H1 (cell line): ENCODE measurements at regions not wholly inside any gene's neighbourhood (a gene's known extent, or its start where the extent isn't known, plus 50 kb on each side); places are given as distances from the start of the nearest gene placed in this dataset.

Experiments used
- CTCF ChIA-PET: fragments of 300-600 bp; sonication (Branson Sonifier 250); formaldehyde crosslinking; loops from one replicate; lab custom pipeline; 2021; ENCODE audit not compliant: partially characterized antibody; lab: Charles Lee
- POLR2A ChIA-PET: fragments of 300-600 bp; sonication (Branson Sonifier 250); formaldehyde crosslinking; loops from one replicate; lab custom pipeline; 2021; ENCODE audit warnings: inconsistent platforms; ENCODE audit not compliant: partially characterized antibody; lab: Charles Lee
- DNase-seq, 2 experiments: peaks; one replicate each; pipeline versions ENCODE4 v3.0.0 to v3.0.0-alpha.2; 2010 to 2022; ENCODE audit warnings: low spot score in 2 of 2, low read depth in 1 of 2, mixed read lengths in 1 of 2
- FAIRE-seq: peaks from 2 replicates; lab custom pipeline; 2011; peaks lifted over from hg19 to GRCh38; lab: Jason Lieb, UNC
- H2AFZ ChIP-seq: 2 replicates; pipeline ENCODE4 v1.8.1; 2012; ENCODE audit warnings: low read length, inconsistent platforms
- H2AK5ac ChIP-seq: 2 replicates; pipeline ENCODE4 v1.6.1; 2013; ENCODE audit warnings: low read depth, low read length
- H2BK120ac ChIP-seq: replicated peaks from 2 replicates; pipeline ENCODE3; 2013; ENCODE audit warnings: low read depth, low read length, inconsistent platforms
- H2BK12ac ChIP-seq: 2 replicates; pipeline ENCODE4 v1.6.1; 2013; ENCODE audit warnings: low read depth, low read length
- H2BK15ac ChIP-seq: 2 replicates; pipeline ENCODE4 v1.6.1; 2013; ENCODE audit warnings: low read length
- H2BK20ac ChIP-seq: 2 replicates; pipeline ENCODE4 v1.6.1; 2013; ENCODE audit warnings: low read length
- H2BK5ac ChIP-seq: 2 replicates; pipeline ENCODE4 v1.6.1; 2013; ENCODE audit warnings: low read depth, low read length
- H3K14ac ChIP-seq: 2 replicates; pipeline ENCODE4 v1.6.1; 2013; ENCODE audit warnings: inconsistent platforms; ENCODE audit not compliant: insufficient read length
- H3K18ac ChIP-seq: 2 replicates; pipeline ENCODE4 v1.6.1; 2013; ENCODE audit warnings: low read length; ENCODE audit errors: extremely low read depth
- H3K23ac ChIP-seq: 2 replicates; pipeline ENCODE4 v1.6.1; 2013; ENCODE audit warnings: inconsistent platforms; ENCODE audit not compliant: insufficient read length
- H3K23me2 ChIP-seq: 2 replicates; pipeline ENCODE4 v1.6.1; 2013; ENCODE audit warnings: low read depth, low read length
- H3K27ac ChIP-seq: 2 replicates; pipeline ENCODE4 v1.6.1; 2011; ENCODE audit warnings: low read depth, low read length, inconsistent platforms
- H3K27me3 ChIP-seq, 4 experiments: replicated peaks in 1 of 4; 1 replicate in 1 of 4; 2 replicates in 3 of 4; pipeline versions ENCODE4 v1.6.1 to v1.8.1; 2011 to 2013; ENCODE audit warnings: low read length in 3 of 4, mild to moderate bottlenecking in 3 of 4, inconsistent platforms in 2 of 4, mixed read lengths in 2 of 4, moderate library complexity in 1 of 4; ENCODE audit not compliant: control insufficient read depth in 3 of 4, insufficient read depth in 3 of 4; ENCODE audit errors: extremely low read depth in 1 of 4
- H3K36me3 ChIP-seq, 4 experiments: 2 replicates each; pipeline versions ENCODE4 v1.6.1 to v1.8.1; 2011 to 2013; ENCODE audit warnings: mild to moderate bottlenecking in 4 of 4, low read length in 3 of 4, moderate library complexity in 2 of 4, control low read depth in 1 of 4, inconsistent platforms in 1 of 4; ENCODE audit not compliant: insufficient read depth in 4 of 4, control insufficient read depth in 2 of 4
- H3K4ac ChIP-seq: replicated peaks from 2 replicates; pipeline ENCODE3; 2013; ENCODE audit warnings: low read length, low read depth, mixed read lengths, inconsistent platforms; ENCODE audit not compliant: insufficient read length
- H3K4me1 ChIP-seq, 4 experiments: replicated peaks in 1 of 4; 1 replicate in 1 of 4; 2 replicates in 3 of 4; pipeline versions ENCODE4 v1.6.1 to v1.8.1; 2011 to 2013; ENCODE audit warnings: low read length in 3 of 4, inconsistent platforms in 2 of 4, mixed read lengths in 1 of 4; ENCODE audit not compliant: insufficient read depth in 4 of 4, control insufficient read depth in 3 of 4
- H3K4me2 ChIP-seq, 2 experiments: 2 replicates each; pipeline versions ENCODE4 v1.6.1 to v1.8.1; 2011 to 2013; ENCODE audit warnings: low read depth in 2 of 2, low read length in 2 of 2, control low read depth in 1 of 2, inconsistent platforms in 1 of 2, mild to moderate bottlenecking in 1 of 2; ENCODE audit not compliant: insufficient read depth in 1 of 2
- H3K4me3 ChIP-seq, 4 experiments: fragments of 200-600, 300-600 bp in 1 of 4; sonication (generic), shearing (Covaris generic), sonication (Bioruptor Twin) in 1 of 4; 2 replicates each; pipeline versions ENCODE4 v1.5.1 to v1.8.1; 2011 to 2016; ENCODE audit warnings: low read length in 4 of 4, low read depth in 3 of 4, control low read depth in 2 of 4, inconsistent platforms in 2 of 4, mild to moderate bottlenecking in 2 of 4, mixed read lengths in 1 of 4, moderate library complexity in 1 of 4; ENCODE audit not compliant: insufficient read depth in 2 of 4; ENCODE audit errors: extremely low read depth in 1 of 4
- H3K56ac ChIP-seq: replicated peaks from 2 replicates; pipeline ENCODE3; 2013; ENCODE audit warnings: low read depth, mild to moderate bottlenecking, mixed read lengths, low read length, inconsistent platforms; ENCODE audit not compliant: insufficient read length
- H3K79me1 ChIP-seq: 2 replicates; pipeline ENCODE4 v1.6.1; 2013; ENCODE audit warnings: low read depth, low read length, control low read depth
- H3K79me2 ChIP-seq, 2 experiments: 2 replicates each; pipeline versions ENCODE4 v1.6.1 to v1.8.1; 2012 to 2013; ENCODE audit warnings: low read length in 2 of 2, mild to moderate bottlenecking in 2 of 2, inconsistent platforms in 1 of 2; ENCODE audit not compliant: insufficient read depth in 2 of 2, control insufficient read depth in 1 of 2
- H3K9ac ChIP-seq, 4 experiments: replicated peaks in 1 of 4; 1 replicate in 1 of 4; 2 replicates in 3 of 4; pipeline versions ENCODE4 v1.6.1 to v1.8.1; 2011 to 2013; ENCODE audit warnings: low read depth in 3 of 4, low read length in 3 of 4, control low read depth in 2 of 4, mild to moderate bottlenecking in 2 of 4, moderate library complexity in 2 of 4, inconsistent platforms in 1 of 4; ENCODE audit errors: extremely low read depth in 1 of 4
- H3K9me3 ChIP-seq, 2 experiments: 2 replicates each; pipeline versions ENCODE4 v1.6.1 to v1.8.1; 2012 to 2013; ENCODE audit warnings: mild to moderate bottlenecking in 2 of 2, moderate library complexity in 2 of 2, control low read depth in 1 of 2, inconsistent platforms in 1 of 2, low read depth in 1 of 2, low read length in 1 of 2, mixed read lengths in 1 of 2; ENCODE audit not compliant: insufficient read depth in 2 of 2
- H4K20me1 ChIP-seq, 2 experiments: replicated peaks in 1 of 2; 2 replicates each; pipeline versions ENCODE3 to v1.8.1; 2011 to 2013; ENCODE audit warnings: inconsistent platforms in 2 of 2, low read length in 2 of 2, mild to moderate bottlenecking in 1 of 2; ENCODE audit not compliant: insufficient read depth in 2 of 2, control insufficient read depth in 1 of 2
- H4K5ac ChIP-seq: 2 replicates; pipeline ENCODE4 v1.6.1; 2013; ENCODE audit warnings: low read length, low read depth, mixed read lengths, inconsistent platforms; ENCODE audit not compliant: insufficient read length
- H4K8ac ChIP-seq: 2 replicates; pipeline ENCODE4 v1.8.0; 2013; ENCODE audit warnings: mild to moderate bottlenecking, moderate library complexity, low read length, inconsistent platforms; ENCODE audit not compliant: insufficient read depth; ENCODE audit errors: extremely low read depth
- H4K91ac ChIP-seq: replicated peaks from 2 replicates; pipeline ENCODE3; 2013; ENCODE audit warnings: low read length, mixed read lengths, inconsistent platforms; ENCODE audit not compliant: insufficient read length
- WGBS, 2 experiments: shearing (Covaris generic) in 1 of 2; methylation state at CpG; one replicate each; pipeline versions ENCODE4 v1.1.6 to v1.1.7; 2013 to 2015; ENCODE audit warnings: low lambda C conversion rate in 2 of 2, mixed read lengths in 2 of 2, inconsistent platforms in 1 of 2, low coverage in 1 of 2, missing lambda C conversion rate in 1 of 2; ENCODE audit not compliant: insufficient replicate concordance in 2 of 2, insufficient coverage in 1 of 2, insufficient read length in 1 of 2; ENCODE audit errors: extremely low coverage in 1 of 2, missing lambda C conversion rate in 1 of 2; 5-methylcytosine and 5-hydroxymethylcytosine counted together
- TF ChIP-seq, protein P1 (sequence below): fragments of 300-600 bp; sonication (generic); IDR thresholded peaks from 2 replicates; pipeline ENCODE4 v1.7.1; 2012; ENCODE audit warnings: low read length, moderate library complexity, mild to moderate bottlenecking, inconsistent platforms; ENCODE audit not compliant: insufficient replicate concordance

DNA sequence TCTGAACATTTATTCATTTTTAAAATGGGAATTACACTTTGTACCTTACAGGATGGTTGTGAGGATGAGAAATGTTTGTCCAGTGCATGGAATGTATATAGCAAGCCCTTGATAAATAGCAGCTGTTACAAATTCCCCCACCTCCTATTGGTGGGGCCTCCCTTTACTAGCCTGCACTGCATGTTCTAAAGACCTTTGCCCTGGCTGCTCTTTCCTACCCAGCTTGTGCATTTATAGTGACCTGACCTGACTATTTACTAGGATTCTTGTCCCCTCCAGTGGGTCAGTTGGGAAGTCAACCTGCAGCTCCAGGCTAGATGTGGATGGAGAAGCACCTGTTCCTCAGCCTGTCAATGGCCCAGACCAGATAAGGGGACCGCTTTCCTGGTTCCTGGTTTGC lies 180.3 kb downstream of the HIPK3 start:
- ChIA-PET POLR2A (no interaction called here), CTCF (interaction anchor here (1.0 kb wide), 1 partner anchor 160 kb away, joined by 3 read pairs; no protein-coding TSS in a partner anchor)
- no peak overlapping the region for H4K91ac ChIP-seq
- H3K27me3 ChIP-seq, result no peaks in the 10 kb centered on the region
- no peak overlapping the region for H3K9ac ChIP-seq
- H3K56ac ChIP-seq, result no peak overlapping the region
- H3K36me3 ChIP-seq, result no peaks in the 10 kb centered on the region
- no peaks in the 10 kb centered on the region for H3K4me1 ChIP-seq
- no peaks in the 10 kb centered on the region for H3K23me2 ChIP-seq
- H4K20me1 ChIP-seq, result no peaks in the 10 kb centered on the region
- H3K79me2 ChIP-seq, result no peaks in the 10 kb centered on the region
- H4K8ac ChIP-seq, result no peak overlapping the region; the same call in 1 of the 2 replicates
- no peak overlapping the region for H3K4me3 ChIP-seq
- no peak overlapping the region for H2BK5ac ChIP-seq
- no peak overlapping the region for H2BK20ac ChIP-seq
- FAIRE-seq (no peak), DNase-seq (no peak)
- H3K27ac ChIP-seq, result no peak overlapping the region
- 100% methylated on average over 1 of the region's 1 CpG; no CpG with 5 or more reads in 1 of the 2 experiments for WGBS, 2 experiments
- H3K14ac ChIP-seq, result no peak overlapping the region
- H2BK15ac ChIP-seq, result no peak overlapping the region
- H2BK120ac ChIP-seq, result no peak overlapping the region
- no peaks in the 10 kb centered on the region for H3K79me1 ChIP-seq
- H2AK5ac ChIP-seq, result no peak overlapping the region
- H2AFZ ChIP-seq, result no peak overlapping the region
- no peak overlapping the region for H3K18ac ChIP-seq
- no peak overlapping the region for H4K5ac ChIP-seq
- no peak overlapping the region for H3K4ac ChIP-seq
- no peaks in the 10 kb centered on the region; a peak in 2 of 4 replicates for H3K9me3 ChIP-seq
- no peak overlapping the region for H3K4me2 ChIP-seq
- H3K23ac ChIP-seq, result no peak overlapping the region
- H2BK12ac ChIP-seq, result no peak overlapping the region
- TF ChIP-seq, protein P1, sequence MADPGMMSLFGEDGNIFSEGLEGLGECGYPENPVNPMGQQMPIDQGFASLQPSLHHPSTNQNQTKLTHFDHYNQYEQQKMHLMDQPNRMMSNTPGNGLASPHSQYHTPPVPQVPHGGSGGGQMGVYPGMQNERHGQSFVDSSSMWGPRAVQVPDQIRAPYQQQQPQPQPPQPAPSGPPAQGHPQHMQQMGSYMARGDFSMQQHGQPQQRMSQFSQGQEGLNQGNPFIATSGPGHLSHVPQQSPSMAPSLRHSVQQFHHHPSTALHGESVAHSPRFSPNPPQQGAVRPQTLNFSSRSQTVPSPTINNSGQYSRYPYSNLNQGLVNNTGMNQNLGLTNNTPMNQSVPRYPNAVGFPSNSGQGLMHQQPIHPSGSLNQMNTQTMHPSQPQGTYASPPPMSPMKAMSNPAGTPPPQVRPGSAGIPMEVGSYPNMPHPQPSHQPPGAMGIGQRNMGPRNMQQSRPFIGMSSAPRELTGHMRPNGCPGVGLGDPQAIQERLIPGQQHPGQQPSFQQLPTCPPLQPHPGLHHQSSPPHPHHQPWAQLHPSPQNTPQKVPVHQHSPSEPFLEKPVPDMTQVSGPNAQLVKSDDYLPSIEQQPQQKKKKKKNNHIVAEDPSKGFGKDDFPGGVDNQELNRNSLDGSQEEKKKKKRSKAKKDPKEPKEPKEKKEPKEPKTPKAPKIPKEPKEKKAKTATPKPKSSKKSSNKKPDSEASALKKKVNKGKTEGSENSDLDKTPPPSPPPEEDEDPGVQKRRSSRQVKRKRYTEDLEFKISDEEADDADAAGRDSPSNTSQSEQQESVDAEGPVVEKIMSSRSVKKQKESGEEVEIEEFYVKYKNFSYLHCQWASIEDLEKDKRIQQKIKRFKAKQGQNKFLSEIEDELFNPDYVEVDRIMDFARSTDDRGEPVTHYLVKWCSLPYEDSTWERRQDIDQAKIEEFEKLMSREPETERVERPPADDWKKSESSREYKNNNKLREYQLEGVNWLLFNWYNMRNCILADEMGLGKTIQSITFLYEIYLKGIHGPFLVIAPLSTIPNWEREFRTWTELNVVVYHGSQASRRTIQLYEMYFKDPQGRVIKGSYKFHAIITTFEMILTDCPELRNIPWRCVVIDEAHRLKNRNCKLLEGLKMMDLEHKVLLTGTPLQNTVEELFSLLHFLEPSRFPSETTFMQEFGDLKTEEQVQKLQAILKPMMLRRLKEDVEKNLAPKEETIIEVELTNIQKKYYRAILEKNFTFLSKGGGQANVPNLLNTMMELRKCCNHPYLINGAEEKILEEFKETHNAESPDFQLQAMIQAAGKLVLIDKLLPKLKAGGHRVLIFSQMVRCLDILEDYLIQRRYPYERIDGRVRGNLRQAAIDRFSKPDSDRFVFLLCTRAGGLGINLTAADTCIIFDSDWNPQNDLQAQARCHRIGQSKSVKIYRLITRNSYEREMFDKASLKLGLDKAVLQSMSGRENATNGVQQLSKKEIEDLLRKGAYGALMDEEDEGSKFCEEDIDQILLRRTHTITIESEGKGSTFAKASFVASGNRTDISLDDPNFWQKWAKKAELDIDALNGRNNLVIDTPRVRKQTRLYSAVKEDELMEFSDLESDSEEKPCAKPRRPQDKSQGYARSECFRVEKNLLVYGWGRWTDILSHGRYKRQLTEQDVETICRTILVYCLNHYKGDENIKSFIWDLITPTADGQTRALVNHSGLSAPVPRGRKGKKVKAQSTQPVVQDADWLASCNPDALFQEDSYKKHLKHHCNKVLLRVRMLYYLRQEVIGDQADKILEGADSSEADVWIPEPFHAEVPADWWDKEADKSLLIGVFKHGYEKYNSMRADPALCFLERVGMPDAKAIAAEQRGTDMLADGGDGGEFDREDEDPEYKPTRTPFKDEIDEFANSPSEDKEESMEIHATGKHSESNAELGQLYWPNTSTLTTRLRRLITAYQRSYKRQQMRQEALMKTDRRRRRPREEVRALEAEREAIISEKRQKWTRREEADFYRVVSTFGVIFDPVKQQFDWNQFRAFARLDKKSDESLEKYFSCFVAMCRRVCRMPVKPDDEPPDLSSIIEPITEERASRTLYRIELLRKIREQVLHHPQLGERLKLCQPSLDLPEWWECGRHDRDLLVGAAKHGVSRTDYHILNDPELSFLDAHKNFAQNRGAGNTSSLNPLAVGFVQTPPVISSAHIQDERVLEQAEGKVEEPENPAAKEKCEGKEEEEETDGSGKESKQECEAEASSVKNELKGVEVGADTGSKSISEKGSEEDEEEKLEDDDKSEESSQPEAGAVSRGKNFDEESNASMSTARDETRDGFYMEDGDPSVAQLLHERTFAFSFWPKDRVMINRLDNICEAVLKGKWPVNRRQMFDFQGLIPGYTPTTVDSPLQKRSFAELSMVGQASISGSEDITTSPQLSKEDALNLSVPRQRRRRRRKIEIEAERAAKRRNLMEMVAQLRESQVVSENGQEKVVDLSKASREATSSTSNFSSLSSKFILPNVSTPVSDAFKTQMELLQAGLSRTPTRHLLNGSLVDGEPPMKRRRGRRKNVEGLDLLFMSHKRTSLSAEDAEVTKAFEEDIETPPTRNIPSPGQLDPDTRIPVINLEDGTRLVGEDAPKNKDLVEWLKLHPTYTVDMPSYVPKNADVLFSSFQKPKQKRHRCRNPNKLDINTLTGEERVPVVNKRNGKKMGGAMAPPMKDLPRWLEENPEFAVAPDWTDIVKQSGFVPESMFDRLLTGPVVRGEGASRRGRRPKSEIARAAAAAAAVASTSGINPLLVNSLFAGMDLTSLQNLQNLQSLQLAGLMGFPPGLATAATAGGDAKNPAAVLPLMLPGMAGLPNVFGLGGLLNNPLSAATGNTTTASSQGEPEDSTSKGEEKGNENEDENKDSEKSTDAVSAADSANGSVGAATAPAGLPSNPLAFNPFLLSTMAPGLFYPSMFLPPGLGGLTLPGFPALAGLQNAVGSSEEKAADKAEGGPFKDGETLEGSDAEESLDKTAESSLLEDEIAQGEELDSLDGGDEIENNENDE, result no peak
